OCI-LY7 (cell line): ENCODE measurements at regions not wholly inside any gene's neighbourhood (a gene's known extent, or its start where the extent isn't known, plus 50 kb on each side); places are given as distances from the start of the nearest gene placed in this dataset.

Experiments
- BruUV-seq: library from RNA; stranded (reverse); fragments of 400-500 nt; replicated peaks from 2 replicates; lab custom pipeline; 2021; lab: Mats Ljungman, UMichigan
- CTCF ChIA-PET: fragments of 300-600 bp; sonication (Branson Sonifier 250); formaldehyde crosslinking; loops from one replicate; lab custom pipeline; 2022; ENCODE audit warnings: antibody characterized with exemption; ENCODE audit not compliant: unreplicated experiment; lab: Charles Lee
- POLR2A ChIA-PET: fragments of 300-600 bp; sonication (Branson Sonifier 250); formaldehyde crosslinking; loops from one replicate; lab custom pipeline; 2022; ENCODE audit warnings: antibody characterized with exemption; lab: Charles Lee
- DNase-seq: peaks from one replicate; pipeline ENCODE4 v3.0.0-alpha.2; 2015; ENCODE audit warnings: low spot score
- H2AFZ ChIP-seq: fragments of 200-600 bp; sonication (generic), shearing (Covaris generic); 2 replicates; pipeline ENCODE4 v1.6.1; 2014; ENCODE audit warnings: mild to moderate bottlenecking, antibody characterized with exemption, low read length, moderate library complexity
- H3K27ac ChIP-seq: fragments of 200-600 bp; sonication (generic); 2 replicates; pipeline ENCODE4 v1.5.1; 2014; ENCODE audit warnings: mixed run types, low read depth, mild to moderate bottlenecking, moderate library complexity, low read length, inconsistent platforms; ENCODE audit not compliant: poor library complexity, severe bottlenecking
- H3K36me3 ChIP-seq: fragments of 200-600 bp; sonication (generic); 2 replicates; pipeline ENCODE4 v1.6.1; 2014; ENCODE audit warnings: mild to moderate bottlenecking, antibody characterized with exemption, low read length, moderate library complexity, mixed read lengths; ENCODE audit not compliant: insufficient read depth
- H3K4me1 ChIP-seq: fragments of 200-600 bp; sonication (generic); 2 replicates; pipeline ENCODE4 v1.5.1; 2014; ENCODE audit warnings: mild to moderate bottlenecking, low read length; ENCODE audit not compliant: insufficient read depth, poor library complexity, severe bottlenecking
- H3K4me2 ChIP-seq: fragments of 200-600 bp; sonication (generic); 2 replicates; pipeline ENCODE4 v1.6.1; 2014; ENCODE audit warnings: mild to moderate bottlenecking, low read length
- H3K4me3 ChIP-seq: fragments of 200-600 bp; sonication (generic); 2 replicates; pipeline ENCODE4 v1.5.1; 2014; ENCODE audit warnings: mild to moderate bottlenecking, low read depth, low read length; ENCODE audit not compliant: poor library complexity, severe bottlenecking
- H3K79me2 ChIP-seq: fragments of 200-600 bp; sonication (generic); 2 replicates; pipeline ENCODE4 v1.6.1; 2016; ENCODE audit warnings: low read depth, mild to moderate bottlenecking, low read length, moderate library complexity, mixed read lengths; ENCODE audit not compliant: insufficient read depth
- H3K9me2 ChIP-seq: fragments of 200-600 bp; sonication (generic); 2 replicates; pipeline ENCODE4 v1.6.1; 2016; ENCODE audit warnings: mild to moderate bottlenecking, low read length, mixed read lengths; ENCODE audit not compliant: insufficient read depth
- H3K9me3 ChIP-seq: fragments of 200-600 bp; sonication (generic); 2 replicates; pipeline ENCODE4 v1.6.1; 2014; ENCODE audit warnings: mild to moderate bottlenecking, mixed run types, low read length, mixed read lengths
- H4K20me1 ChIP-seq: fragments of 200-600 bp; sonication (generic); 2 replicates; pipeline ENCODE4 v1.6.1; 2014; ENCODE audit warnings: mild to moderate bottlenecking, antibody characterized with exemption, low read length, moderate library complexity, mixed read lengths; ENCODE audit not compliant: insufficient read depth
- CTCF ChIP-seq: fragments of 200-600 bp; sonication (generic); conservative IDR thresholded peaks from 2 replicates; pipeline ENCODE4 v1.5.1; 2014; ENCODE audit warnings: mild to moderate bottlenecking, antibody characterized with exemption, low read length, moderate library complexity, mixed read lengths
- EZH2phosphoT487 ChIP-seq: fragments of 200-600 bp; sonication (generic); IDR thresholded peaks from 2 replicates; pipeline ENCODE4 v1.6.1; 2018; ENCODE audit warnings: low read depth, borderline replicate concordance, mild to moderate bottlenecking, mixed run types, antibody characterized with exemption, low read length, moderate library complexity, mixed read lengths
- intact Hi-C: fragments of 100-400 bp; cut with micrococcal nuclease; formaldehyde crosslinking; loops from one replicate; pipeline ENCODE4 v1.10.0; 2022; ENCODE audit not compliant: unreplicated experiment

- Histone ChIP-seq H3K36me3 (no peaks in the 10 kb centered on the region), H3K9me2 (no peaks in the 10 kb centered on the region), H4K20me1 (no peaks in the 10 kb centered on the region), H3K9me3 (no peaks in the 10 kb centered on the region), H3K4me3 (no peak overlapping the region), H3K4me1 (no peaks in the 10 kb centered on the region), H3K79me2 (no peaks in the 10 kb centered on the region), H2AFZ (no peak overlapping the region), H3K27ac (no peak overlapping the region), H3K4me2 (no peak overlapping the region)
- TF ChIP-seq CTCF: no peak
- no peak for TF ChIP-seq EZH2phosphoT487
- DNase-seq: no peak
- intact Hi-C loops: no loop called here
- BruUV-seq: no TSS peak
- CTCF ChIA-PET: no interaction called here
- POLR2A ChIA-PET: no interaction called here
These were observed 512.4 kb upstream of the KLHL4 start for GRCh38 chrX:87005183-87005582.

GRCh38 chrX:87005885-87006284, 511.7 kb upstream of the KLHL4 start:
- CTCF ChIA-PET: no interaction called here
- Histone ChIP-seq H3K9me3 (no peaks in the 10 kb centered on the region), H3K4me2 (no peak overlapping the region), H4K20me1 (no peaks in the 10 kb centered on the region), H2AFZ (no peak overlapping the region), H3K4me3 (no peak overlapping the region), H3K4me1 (no peaks in the 10 kb centered on the region), H3K9me2 (no peaks in the 10 kb centered on the region), H3K27ac (no peak overlapping the region), H3K36me3 (no peaks in the 10 kb centered on the region), H3K79me2 (no peaks in the 10 kb centered on the region)
- intact Hi-C loops: no loop called here
- POLR2A ChIA-PET: no interaction called here
- TF ChIP-seq CTCF: no peak
- no peak for DNase-seq
- no TSS peak for BruUV-seq

- no peaks in the 10 kb centered on the region for H3K9me3 ChIP-seq
- H3K4me3 ChIP-seq: no peak overlapping the region
- ChIA-PET POLR2A (no interaction called here), CTCF (no interaction called here)
- TF ChIP-seq EZH2phosphoT487 (no peak), CTCF (no peak)
- H3K9me2 ChIP-seq: no peaks in the 10 kb centered on the region
- H2AFZ ChIP-seq: no peak overlapping the region
- no peak overlapping the region for H3K4me2 ChIP-seq
- no peak for DNase-seq
- no peaks in the 10 kb centered on the region for H3K36me3 ChIP-seq
- intact Hi-C loops: no loop called here
- no peaks in the 10 kb centered on the region for H3K4me1 ChIP-seq
- H4K20me1 ChIP-seq: no peaks in the 10 kb centered on the region
- no peaks in the 10 kb centered on the region for H3K79me2 ChIP-seq
- H3K27ac ChIP-seq: no peak overlapping the region
- no TSS peak for BruUV-seq
These were observed 511.0 kb upstream of the KLHL4 start for GRCh38 chrX:87006561-87006960.
